ENCODE measurements at regions not wholly inside any gene's neighbourhood (a gene's known extent, or its start where the extent isn't known, plus 50 kb on each side); places are given as distances from the start of the nearest gene placed in this dataset.

GRCh38 chr2:149816756-149817551, 229.4 kb upstream of the MMADHC start:
- H3K27me3 ChIP-seq (ENCODE audit: control insufficient read depth, insufficient read depth, low read length): no peaks in the 10 kb centered on the region
- DNase-seq (ENCODE audit: low read depth, low spot score) (no peak), ATAC-seq (no peak)
- no peaks in the 10 kb centered on the region; the same call in 1 of the 2 replicates for H3K4me1 ChIP-seq (ENCODE audit: control insufficient read depth, insufficient read depth, low read length)
- BruUV-seq (replicated peaks): no TSS peak
- TF ChIP-seq SIN3A (IDR thresholded peaks at IDR 0.05; ENCODE audit: borderline replicate concordance, insufficient read depth, low read depth, low read length): no peak
- TF ChIP-seq REST (IDR thresholded peaks at IDR 0.05; ENCODE audit: insufficient read depth in 1 of 2, low read depth in 2 of 2, low read length in 1 of 2): no peak
- TF ChIP-seq TCF7L2 (IDR thresholded peaks at IDR 0.05; ENCODE audit: low read depth, low read length): no peak
- TF ChIP-seq CTCF (IDR thresholded peaks at IDR 0.05): no peak
- no peak for TF ChIP-seq POLR2AphosphoS5 (IDR thresholded peaks at IDR 0.05; ENCODE audit: low read depth, low read length)
- H3K36me3 ChIP-seq (ENCODE audit: control insufficient read depth, insufficient read depth, low read length): no peaks in the 10 kb centered on the region
- ChIA-PET POLR2A (no interaction called here), CTCF (no interaction called here)
- H3K4me3 ChIP-seq (ENCODE audit: low read depth in 2 of 2, low read length in 2 of 2): no peak overlapping the region
- no peaks in the 10 kb centered on the region for H3K9me3 ChIP-seq (ENCODE audit: control insufficient read depth, insufficient read depth, low read depth, low read length)
- no peak overlapping the region for H3K27ac ChIP-seq (ENCODE audit: low read length)
- in situ Hi-C loops (cut with HindIII; ENCODE audit: low pct_unique_long_range_greater_than_20kb, low sequenced_read_pairs) (no loop called here), intact Hi-C loops (cut with micrococcal nuclease; ENCODE audit: unreplicated experiment) (no loop called here)

GRCh38 chr2:149815941-149816340, 228.4 kb upstream of the MMADHC start:
- intact Hi-C loops (cut with micrococcal nuclease; ENCODE audit: unreplicated experiment) (no loop called here), in situ Hi-C loops (cut with HindIII; ENCODE audit: low pct_unique_long_range_greater_than_20kb, low sequenced_read_pairs) (no loop called here)
- BruUV-seq (replicated peaks): no TSS peak
- H3K36me3 ChIP-seq (ENCODE audit: control insufficient read depth, insufficient read depth, low read length): no peaks in the 10 kb centered on the region
- no peaks in the 10 kb centered on the region for H3K27me3 ChIP-seq (ENCODE audit: control insufficient read depth, insufficient read depth, low read length)
- POLR2A ChIA-PET: no interaction called here
- ATAC-seq (no peak), DNase-seq (ENCODE audit: low read depth, low spot score) (no peak)
- TF ChIP-seq TCF7L2 (IDR thresholded peaks at IDR 0.05; ENCODE audit: low read depth, low read length) (no peak), CTCF (IDR thresholded peaks at IDR 0.05) (no peak), REST (IDR thresholded peaks at IDR 0.05; ENCODE audit: insufficient read depth in 1 of 2, low read depth in 2 of 2, low read length in 1 of 2) (no peak), POLR2AphosphoS5 (IDR thresholded peaks at IDR 0.05; ENCODE audit: low read depth, low read length) (no peak), SIN3A (IDR thresholded peaks at IDR 0.05; ENCODE audit: borderline replicate concordance, insufficient read depth, low read depth, low read length) (no peak)
- no peaks in the 10 kb centered on the region for H3K9me3 ChIP-seq (ENCODE audit: control insufficient read depth, insufficient read depth, low read depth, low read length)
- no peak overlapping the region for H3K27ac ChIP-seq (ENCODE audit: low read length)
- H3K4me3 ChIP-seq (ENCODE audit: low read depth in 2 of 2, low read length in 2 of 2): no peak overlapping the region
- CTCF ChIA-PET: no interaction called here
- H3K4me1 ChIP-seq (ENCODE audit: control insufficient read depth, insufficient read depth, low read length): no peaks in the 10 kb centered on the region; the same call in 1 of the 2 replicates
